B cell (primary cell): ENCODE measurements at regions not wholly inside any gene's neighbourhood (a gene's known extent, or its start where the extent isn't known, plus 50 kb on each side); places are given as distances from the start of the nearest gene placed in this dataset.

Experiments
- EZH2 ChIP-seq: IDR thresholded peaks from 2 replicates; pipeline ENCODE4 v1.6.1; 2012; ENCODE audit warnings: borderline replicate concordance, low read depth, mild to moderate bottlenecking, moderate library complexity, low read length; ENCODE audit not compliant: insufficient read depth, poor library complexity, severe bottlenecking
- TF ChIP-seq, protein P1 (sequence below): fragments of 200-600 bp; IDR thresholded peaks from one replicate; pipeline ENCODE4 v1.8.0; 2022; ENCODE audit warnings: antibody characterized with exemption, mild to moderate bottlenecking

DNA sequence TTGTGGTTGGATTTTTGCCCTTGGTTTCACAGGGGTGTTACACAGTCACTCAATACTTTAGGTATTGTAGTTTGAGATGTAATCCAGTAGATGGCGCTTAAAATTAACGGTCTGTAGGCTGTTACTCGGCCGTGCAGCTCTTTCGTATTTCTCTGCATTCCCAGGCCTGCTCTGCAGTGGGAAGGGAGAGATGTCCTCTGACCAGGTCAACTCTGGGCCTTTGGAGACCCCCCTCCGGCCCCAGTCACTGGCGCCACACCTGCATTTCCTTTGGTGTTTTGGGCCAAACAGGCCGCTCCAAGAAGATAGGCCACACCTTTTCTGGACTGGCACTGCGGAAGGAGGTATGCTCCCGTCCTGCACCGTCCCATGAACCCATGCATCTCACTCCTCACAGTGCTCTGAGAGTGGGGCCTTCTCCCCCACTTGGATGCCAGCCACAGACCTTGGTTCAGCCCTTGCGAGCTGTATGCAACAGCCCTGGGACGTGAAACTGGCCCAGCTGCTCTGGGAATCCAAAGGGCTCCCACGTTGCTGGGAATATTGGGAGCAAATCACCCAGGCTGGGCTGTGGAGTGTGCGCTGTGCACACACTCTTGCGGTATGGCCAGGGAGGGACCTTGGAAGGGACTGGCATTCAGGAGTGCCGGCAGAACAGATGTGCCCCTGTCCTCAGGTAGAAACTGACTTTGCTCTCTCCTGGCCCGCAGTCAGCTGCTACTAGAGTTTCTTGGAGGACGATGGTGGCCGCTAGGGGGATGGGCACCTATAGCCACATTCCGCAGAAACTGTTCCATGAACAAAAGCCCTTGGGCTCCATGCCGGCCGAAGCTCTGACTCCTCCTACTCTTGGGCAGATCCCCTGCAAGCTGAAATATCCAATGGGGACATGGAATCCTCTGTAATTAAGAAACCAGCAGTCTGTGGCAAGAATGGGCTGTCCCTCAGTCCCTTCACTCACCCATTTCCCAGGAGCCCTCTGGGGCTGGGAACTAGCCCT is 410.5 kb upstream of the CADM2 start:
- TF ChIP-seq, protein P1, sequence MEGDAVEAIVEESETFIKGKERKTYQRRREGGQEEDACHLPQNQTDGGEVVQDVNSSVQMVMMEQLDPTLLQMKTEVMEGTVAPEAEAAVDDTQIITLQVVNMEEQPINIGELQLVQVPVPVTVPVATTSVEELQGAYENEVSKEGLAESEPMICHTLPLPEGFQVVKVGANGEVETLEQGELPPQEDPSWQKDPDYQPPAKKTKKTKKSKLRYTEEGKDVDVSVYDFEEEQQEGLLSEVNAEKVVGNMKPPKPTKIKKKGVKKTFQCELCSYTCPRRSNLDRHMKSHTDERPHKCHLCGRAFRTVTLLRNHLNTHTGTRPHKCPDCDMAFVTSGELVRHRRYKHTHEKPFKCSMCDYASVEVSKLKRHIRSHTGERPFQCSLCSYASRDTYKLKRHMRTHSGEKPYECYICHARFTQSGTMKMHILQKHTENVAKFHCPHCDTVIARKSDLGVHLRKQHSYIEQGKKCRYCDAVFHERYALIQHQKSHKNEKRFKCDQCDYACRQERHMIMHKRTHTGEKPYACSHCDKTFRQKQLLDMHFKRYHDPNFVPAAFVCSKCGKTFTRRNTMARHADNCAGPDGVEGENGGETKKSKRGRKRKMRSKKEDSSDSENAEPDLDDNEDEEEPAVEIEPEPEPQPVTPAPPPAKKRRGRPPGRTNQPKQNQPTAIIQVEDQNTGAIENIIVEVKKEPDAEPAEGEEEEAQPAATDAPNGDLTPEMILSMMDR: no peak
- TF ChIP-seq EZH2: no peak
